Neural progenitor cell (in vitro differentiated cells): ENCODE measurements at regions not wholly inside any gene's neighbourhood (a gene's known extent, or its start where the extent isn't known, plus 50 kb on each side); places are given as distances from the start of the nearest gene placed in this dataset.

Experiments
- CTCF ChIP-seq: fragments of 200-600 bp; sonication (generic); IDR thresholded peaks from 2 replicates; pipeline ENCODE4 v1.5.1; 2017; ENCODE audit warnings: antibody characterized with exemption, mild to moderate bottlenecking
- EZH2 ChIP-seq: fragments of 200-600 bp; sonication (generic); IDR thresholded peaks from 2 replicates; pipeline ENCODE4 v1.6.1; 2017; ENCODE audit warnings: antibody characterized with exemption, mild to moderate bottlenecking, moderate library complexity

DNA sequence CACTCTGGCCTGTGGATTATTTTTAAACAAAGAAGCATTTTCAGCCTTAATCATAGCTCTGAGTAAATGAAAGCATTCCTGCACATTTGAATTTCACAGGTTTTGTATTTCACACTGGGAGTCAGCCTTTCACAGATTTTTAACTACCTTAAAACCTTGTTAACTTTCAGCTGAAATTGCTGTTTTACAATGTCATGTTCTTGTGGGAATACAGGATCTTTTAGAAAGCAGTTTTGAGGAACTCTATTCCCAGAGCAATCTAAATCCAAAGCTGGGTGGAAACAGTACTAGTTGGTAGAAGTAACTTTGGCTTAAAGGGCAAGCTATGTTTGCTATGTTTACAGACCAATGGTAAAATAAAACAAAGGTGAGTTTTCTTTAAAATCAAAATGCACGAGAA is 600.6 kb downstream of the KCNJ2 start:
- TF ChIP-seq CTCF, result no peak
- TF ChIP-seq EZH2, result no peak
